Activated CD4-positive, CD25-positive, alpha-beta regulatory T cell treated with anti-CD3 and anti-CD28 coated beads, Interleukin-2, amount 50 U/mL, for 24 hours (primary cell): ENCODE measurements at regions not wholly inside any gene's neighbourhood (a gene's known extent, or its start where the extent isn't known, plus 50 kb on each side); places are given as distances from the start of the nearest gene placed in this dataset.
A peak's percentile ranks its signal among the peaks of the same experiment; 100 is the strongest.
"Not testable (repeated sequence)": the region's sequence is repeated elsewhere in the genome, so short reads cannot be mapped to it uniquely, and the experiment has no call there.

Experiments
- ATAC-seq, 2 donors: fragments of 150-1000 bp; cut with Tn5 transposase; one replicate each; pipeline ENCODE4 v1.10.0; 2021; ENCODE audit warnings: mild to moderate bottlenecking in 1 of 2, moderate library complexity in 1 of 2

DNA sequence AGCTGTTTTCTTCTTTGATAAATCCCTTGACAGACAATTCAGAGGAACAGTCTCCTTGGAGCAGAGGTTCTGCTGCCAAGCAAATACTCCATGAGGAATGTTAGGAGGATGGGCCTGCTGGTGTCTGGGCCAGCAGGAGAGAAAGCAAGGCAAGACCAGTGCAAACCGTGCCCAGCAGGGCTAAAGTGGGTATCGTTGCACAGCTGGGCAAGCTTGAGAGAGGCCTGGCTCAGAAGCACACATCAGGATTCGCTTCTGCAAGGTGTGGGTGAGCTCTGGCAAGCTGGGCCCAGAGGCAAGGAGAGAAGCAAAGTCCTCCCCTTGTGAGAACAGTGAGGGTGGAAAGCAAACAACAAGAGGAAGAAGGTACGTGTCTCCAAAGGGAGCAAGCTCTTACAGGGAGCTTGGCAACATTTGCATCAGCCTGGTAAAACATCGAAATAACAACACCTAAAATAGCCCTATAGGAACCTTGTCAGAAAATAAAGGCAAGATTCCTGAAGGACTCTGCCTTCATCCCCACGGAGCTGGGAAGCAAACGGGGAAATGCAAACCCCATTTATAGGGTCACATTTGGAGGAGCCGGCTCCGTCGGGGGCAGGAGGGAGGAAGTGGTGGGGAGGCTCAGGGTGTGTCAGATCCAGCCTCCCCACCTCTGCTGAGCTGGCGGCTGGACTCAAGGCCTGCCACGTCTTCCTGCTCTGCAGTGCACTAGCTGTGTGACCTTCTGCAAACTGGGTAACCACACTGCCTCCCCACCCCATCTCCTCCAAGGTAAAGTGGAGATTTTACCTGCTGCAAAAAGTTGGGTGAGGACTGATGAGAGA is 62.3 kb upstream of the HIVEP3 start:
- peak in 1 of 2 donors; percentile 43 for ATAC-seq

DNA sequence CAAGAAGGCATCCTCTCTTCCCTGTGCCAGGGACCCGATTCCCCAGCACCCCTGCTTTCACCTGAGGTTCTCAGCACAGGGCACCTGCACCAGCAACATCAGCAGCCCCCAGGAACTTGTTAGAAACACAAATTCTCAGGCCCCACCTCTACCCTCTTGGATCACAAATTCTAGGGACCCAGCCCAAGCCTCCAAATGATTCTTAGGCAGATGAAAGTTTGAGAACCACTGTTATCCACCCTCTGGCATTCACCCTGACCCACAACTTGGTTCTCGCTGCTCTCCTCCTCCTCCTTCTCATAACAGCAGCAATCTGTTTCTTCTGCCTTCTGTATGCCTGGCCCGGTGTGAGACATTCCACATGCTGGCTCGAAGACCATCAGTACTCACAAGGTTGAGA is 60.3 kb upstream of the HIVEP3 start:
- no peak for ATAC-seq

DNA sequence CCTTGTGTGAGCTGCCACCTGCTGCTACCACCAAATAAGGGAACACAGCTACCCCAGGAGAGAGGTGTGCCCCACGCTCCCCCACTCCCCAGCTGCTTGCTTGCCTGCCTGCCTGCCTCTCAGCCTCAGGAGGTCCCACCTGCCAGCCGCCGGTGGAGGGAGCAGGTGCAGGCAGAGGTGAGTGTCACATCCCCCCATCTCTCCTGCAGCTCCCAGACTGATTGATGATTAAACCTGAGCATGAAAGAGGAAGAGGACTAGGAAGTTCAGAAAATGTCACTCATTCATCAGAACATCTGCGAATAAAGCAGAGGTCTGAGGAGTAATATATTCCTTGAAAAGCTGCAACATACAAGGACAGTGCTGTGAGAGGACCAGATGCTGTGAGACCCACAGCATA is 58.6 kb upstream of the HIVEP3 start:
- no peak for ATAC-seq

DNA sequence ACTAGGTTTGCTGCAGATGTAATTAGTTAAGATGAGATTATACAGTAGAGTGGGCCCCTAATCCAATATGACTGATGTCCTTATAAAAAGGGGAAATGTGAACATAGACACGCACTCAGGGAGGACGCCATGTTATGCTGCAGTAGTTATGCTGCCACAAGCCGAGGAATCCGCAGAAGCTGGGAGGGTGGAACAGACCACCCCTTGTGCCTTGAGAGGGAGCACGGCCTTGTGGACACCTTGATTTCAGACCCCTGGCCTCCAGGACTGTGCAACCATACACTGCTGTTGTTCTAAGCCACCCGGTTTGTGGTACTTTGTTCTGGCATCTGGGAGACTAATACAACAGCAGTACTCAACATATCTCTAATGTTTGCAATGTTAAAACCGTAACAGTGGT is 57.9 kb upstream of the HIVEP3 start:
- ATAC-seq, result no peak

DNA sequence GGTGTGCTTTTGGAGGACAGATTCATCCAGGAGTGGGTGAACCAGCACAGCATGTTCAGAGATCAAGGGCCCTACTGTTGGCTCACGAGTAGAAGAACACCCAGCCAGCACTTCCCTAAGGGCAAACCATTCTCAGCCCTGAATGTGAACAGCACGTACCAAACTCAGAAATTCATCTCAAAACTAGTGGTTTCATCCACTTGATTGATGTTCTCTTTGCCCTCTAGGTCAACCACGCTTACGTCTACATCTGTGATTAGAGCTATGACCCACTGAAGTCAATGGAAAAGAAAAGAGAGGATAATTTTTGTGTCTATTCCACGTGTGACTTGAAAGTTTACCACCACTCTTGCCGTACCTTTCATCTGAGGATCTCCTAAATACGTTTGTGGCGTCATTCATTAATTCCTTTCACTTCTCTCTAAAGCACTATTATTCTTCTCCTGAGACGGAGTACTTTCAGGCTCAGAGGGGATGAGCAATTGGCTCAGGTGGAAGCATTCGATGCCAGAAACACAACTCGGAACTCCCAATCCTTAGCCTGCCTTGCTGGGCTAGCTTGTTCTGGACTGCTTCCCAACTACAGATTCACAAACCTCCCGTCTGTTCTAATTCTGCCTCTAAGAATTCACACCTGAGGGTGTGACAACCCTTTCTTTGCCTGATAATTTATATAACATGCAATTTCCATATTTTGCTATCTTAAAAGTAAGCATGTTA is 57.3 kb upstream of the HIVEP3 start:
- ATAC-seq, result no peak

DNA sequence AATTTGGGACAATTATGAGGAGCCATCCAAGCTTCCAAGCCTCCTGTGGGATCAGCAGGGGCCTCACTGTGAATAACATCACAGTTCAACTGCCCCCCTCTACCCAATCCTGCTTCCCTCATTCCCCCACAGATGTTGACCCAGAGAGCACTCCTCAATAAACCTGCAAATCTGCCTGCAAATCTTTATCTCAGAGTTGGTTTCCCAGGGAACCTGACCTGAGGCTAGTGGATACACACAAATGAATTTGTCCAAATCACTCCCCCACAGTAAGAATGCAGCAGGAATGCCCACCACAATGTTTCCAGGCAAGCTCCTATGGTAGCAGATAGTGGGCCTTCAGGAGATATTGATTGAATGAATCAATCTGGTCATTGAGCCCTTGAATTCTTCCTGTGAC is 56.4 kb upstream of the HIVEP3 start:
- no peak for ATAC-seq

DNA sequence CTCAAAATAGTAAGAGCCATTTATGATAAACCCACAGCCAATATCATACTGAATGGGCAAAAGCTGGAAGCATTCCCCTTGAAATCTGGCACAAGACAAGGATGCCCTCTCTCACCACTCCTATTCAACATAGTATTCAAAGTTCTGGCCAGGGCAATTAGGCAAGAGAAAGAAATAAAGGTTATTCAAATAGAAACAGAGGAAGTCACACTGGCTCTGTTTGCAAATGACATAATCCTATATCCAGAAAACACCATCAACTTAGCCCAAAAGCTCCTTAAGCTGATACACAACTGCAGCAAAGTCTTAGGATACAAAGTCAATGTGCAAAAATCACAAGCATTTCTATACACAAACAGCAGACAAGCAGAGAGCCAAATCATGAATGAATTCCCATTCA is 49.8 kb upstream of the HIVEP3 start:
- not testable (repeated sequence) for ATAC-seq
